HepG2 (cell line): ENCODE measurements at regions not wholly inside any gene's neighbourhood (a gene's known extent, or its start where the extent isn't known, plus 50 kb on each side); places are given as distances from the start of the nearest gene placed in this dataset.

ENCODE experiments used
- ATAC-seq: fragments of 200-7000 bp; cut with Tn5 transposase; 3 replicates; pipeline ENCODE4 v1.9.1; 2020; ENCODE audit warnings: mild to moderate bottlenecking, moderate library complexity
- BruUV-seq: library from RNA; stranded (reverse); fragments of 400-500 nt; replicated peaks from 2 replicates; lab custom pipeline; 2021; lab: Mats Ljungman, UMichigan
- CTCF ChIA-PET: fragments of 300-600 bp; formaldehyde crosslinking; extraction: SDS; loops from one replicate; lab custom pipeline; 2021; ENCODE audit warnings: low total read pairs, inconsistent platforms, low intra/inter-chr PET ratio; lab: Yijun Ruan, JAX
- POLR2A ChIA-PET: fragments of 350-600 bp; sonication (Branson Sonifier 250); formaldehyde crosslinking; loops from one replicate; lab custom pipeline; 2020; ENCODE audit warnings: antibody characterized with exemption, inconsistent platforms; lab: Yijun Ruan, JAX
- DNase-seq: peaks from one replicate; pipeline ENCODE4 v3.0.0-alpha.2; 2015; ENCODE audit warnings: low spot score
- FAIRE-seq: peaks from 3 replicates; lab custom pipeline; 2011; peaks lifted over from hg19 to GRCh38; lab: Jason Lieb, UNC
- H2AFZ ChIP-seq: one replicate; pipeline ENCODE4 v1.6.1; 2011; ENCODE audit warnings: low read length, inconsistent platforms
- H3K27ac ChIP-seq: fragments of 300-600 bp; 3 replicates; pipeline ENCODE4 v1.8.0; 2011; ENCODE audit warnings: mixed run types, mild to moderate bottlenecking, mixed read lengths, low read length, inconsistent platforms; ENCODE audit not compliant: insufficient read depth; ENCODE audit errors: extremely low read length
- H3K27me3 ChIP-seq, 2 experiments: fragments of 200-600 bp in 1 of 2; 2 replicates in 1 of 2; 3 replicates in 1 of 2; pipeline versions ENCODE4 v1.6.0 to v1.8.0; 2011; ENCODE audit warnings: low read length in 2 of 2, mild to moderate bottlenecking in 2 of 2, moderate library complexity in 2 of 2, inconsistent platforms in 1 of 2; ENCODE audit not compliant: insufficient read depth in 2 of 2, control insufficient read depth in 1 of 2
- H3K36me3 ChIP-seq, 2 experiments: fragments of 200-600 bp in 1 of 2; replicated peaks in 1 of 2; 2 replicates in 1 of 2; 3 replicates in 1 of 2; pipeline versions ENCODE4 v1.5.1 to v1.8.0; 2011; ENCODE audit warnings: low read length in 2 of 2, inconsistent platforms in 1 of 2; ENCODE audit not compliant: insufficient read depth in 2 of 2, control insufficient read depth in 1 of 2
- H3K4me1 ChIP-seq: 2 replicates; pipeline ENCODE4 v1.5.1; 2012; ENCODE audit warnings: low read length, inconsistent platforms; ENCODE audit not compliant: insufficient read depth
- H3K4me2 ChIP-seq: 2 replicates; pipeline ENCODE4 v1.6.0; 2011; ENCODE audit warnings: low read depth, low read length, inconsistent platforms
- H3K4me3 ChIP-seq, 3 experiments: fragments of 200-600 bp in 1 of 3; sonication (generic), shearing (Covaris generic) in 1 of 3; replicated peaks in 1 of 3; 2 replicates each; pipeline ENCODE4 v1.5.1; 2011 to 2016; ENCODE audit warnings: low read length in 3 of 3, inconsistent platforms in 2 of 3, low read depth in 2 of 3, mild to moderate bottlenecking in 2 of 3, control low read depth in 1 of 3, mixed read lengths in 1 of 3; ENCODE audit not compliant: insufficient read depth in 1 of 3
- H3K79me2 ChIP-seq: one replicate; pipeline ENCODE4 v1.6.1; 2011; ENCODE audit warnings: low read length, inconsistent platforms; ENCODE audit not compliant: insufficient read depth
- H3K9ac ChIP-seq: 2 replicates; pipeline ENCODE4 v1.6.0; 2011; ENCODE audit warnings: mild to moderate bottlenecking, low read depth, low read length, inconsistent platforms; ENCODE audit not compliant: insufficient read depth
- H3K9me3 ChIP-seq: 2 replicates; pipeline ENCODE4 v1.5.1; 2012; ENCODE audit warnings: mild to moderate bottlenecking, low read length
- H4K20me1 ChIP-seq: 2 replicates; pipeline ENCODE4 v1.6.0; 2011; ENCODE audit warnings: inconsistent platforms, mild to moderate bottlenecking, low read length, moderate library complexity; ENCODE audit not compliant: insufficient read depth
- CEBPZ ChIP-seq: IDR thresholded peaks from 2 replicates; pipeline ENCODE4 v1.6.1; 2012; ENCODE audit warnings: low read length, improper control_type of control experiment
- MAFF ChIP-seq: IDR thresholded peaks from 2 replicates; pipeline ENCODE4 v1.6.1; 2011; ENCODE audit warnings: low read depth, low read length, improper control_type of control experiment
- MAFK ChIP-seq, 2 experiments: IDR thresholded peaks in 1 of 2; conservative IDR thresholded peaks in 1 of 2; 2 replicates each; pipeline ENCODE4 v1.6.1; 2011; ENCODE audit warnings: improper control_type of control experiment in 2 of 2, low read length in 2 of 2
- RXRB ChIP-seq: IDR thresholded peaks from 2 replicates; pipeline ENCODE4 v1.6.1; 2016; ENCODE audit warnings: borderline replicate concordance, missing genetic modification reagents, missing compliant biosample characterization
- SIX1 ChIP-seq: sonication (generic); formaldehyde crosslinking; IDR thresholded peaks from 2 replicates; pipeline ENCODE4 v1.4.0; 2020; ENCODE audit warnings: missing genetic modification reagents, borderline replicate concordance
- SMARCC2 ChIP-seq: fragments of 450-650 bp; IDR thresholded peaks from 2 replicates; pipeline ENCODE4 v1.6.1; 2017; ENCODE audit warnings: antibody characterized with exemption, mild to moderate bottlenecking
- SNAPC4 ChIP-seq: sonication (generic); formaldehyde crosslinking; IDR thresholded peaks from 2 replicates; pipeline ENCODE4 v1.4.0; 2020; ENCODE audit warnings: mild to moderate bottlenecking, missing genetic modification reagents
- SPEN ChIP-seq: sonication (generic); formaldehyde crosslinking; IDR thresholded peaks from 2 replicates; pipeline ENCODE4 v1.5.1; 2020; ENCODE audit warnings: low read depth, mild to moderate bottlenecking, missing genetic modification reagents
- ZIK1 ChIP-seq: sonication (generic); formaldehyde crosslinking; IDR thresholded peaks from 2 replicates; pipeline ENCODE4 v1.5.0; 2020; ENCODE audit warnings: mild to moderate bottlenecking, low read depth, missing genetic modification reagents, borderline replicate concordance
- ZNF230 ChIP-seq: sonication (generic); formaldehyde crosslinking; IDR thresholded peaks from 2 replicates; pipeline ENCODE4 v1.4.0; 2020; ENCODE audit warnings: mild to moderate bottlenecking, missing genetic modification reagents
- ZNF24 ChIP-seq: fragments of 450-650 bp; IDR thresholded peaks from 2 replicates; pipeline ENCODE4 v1.6.1; 2017; ENCODE audit warnings: antibody characterized with exemption, mild to moderate bottlenecking
- WGBS: methylation state at CpG from one replicate; pipeline ENCODE4 v1.1.6; 2017; ENCODE audit warnings: low lambda C conversion rate; 5-methylcytosine and 5-hydroxymethylcytosine counted together
- in situ Hi-C: cut with HindIII; loops from 2 replicates; pipeline ENCODE4 v1.10.0; 2017; ENCODE audit warnings: low pct_unique_long_range_greater_than_20kb; ENCODE audit not compliant: extremely low pct_ligation_motif_present
- intact Hi-C: fragments of 100-400 bp; cut with micrococcal nuclease; formaldehyde crosslinking; loops from one replicate; pipeline ENCODE4 v1.10.0; 2022; ENCODE audit not compliant: unreplicated experiment

- H3K4me2 ChIP-seq = no peak overlapping the region
- POLR2A ChIA-PET = no interaction called here
- H3K79me2 ChIP-seq = no peaks in the 10 kb centered on the region
- H3K4me3 ChIP-seq = no peak overlapping the region
- in situ Hi-C loops = no loop called here
- BruUV-seq = no TSS peak
- H3K4me1 ChIP-seq = no peaks in the 10 kb centered on the region
- CTCF ChIA-PET = no interaction called here
- ATAC-seq (no peak), DNase-seq (no peak), FAIRE-seq (no peak)
- peaks cover 76% of the 10 kb centered on the region for H3K9me3 ChIP-seq
- intact Hi-C loops = no loop called here
- H2AFZ ChIP-seq = no peak overlapping the region
- 2% methylated on average over 4 of the region's 4 CpGs for WGBS
- no peaks in the 10 kb centered on the region for H4K20me1 ChIP-seq
- TF ChIP-seq MAFF (peak; percentile 57), SMARCC2 (no peak), SNAPC4 (no peak), MAFK (conservative IDR thresholded peaks at IDR 0.05 in 1 of 2, IDR thresholded peaks at IDR 0.05 in 1 of 2; ENCODE audit: low read length in 2 of 2) (peak; percentile 37 to 67; a peak in 2 of 4 replicates), RXRB (CRISPR knock-in tag) (no peak), ZNF24 (no peak), ZNF230 (CRISPR knock-in tag) (no peak), SIX1 (CRISPR knock-in tag) (no peak), ZIK1 (no peak), CEBPZ (no peak), SPEN (no peak)
- H3K27ac ChIP-seq = no peak overlapping the region
- H3K9ac ChIP-seq = no peak overlapping the region
- H3K36me3 ChIP-seq = no peaks in the 10 kb centered on the region
- no peaks in the 10 kb centered on the region for H3K27me3 ChIP-seq
Observed at GRCh38 chr2:81078102-81078501, 773.5 kb upstream of the LRRTM1 start.
